HepG2 (cell line): ENCODE measurements at regions not wholly inside any gene's neighbourhood (a gene's known extent, or its start where the extent isn't known, plus 50 kb on each side); places are given as distances from the start of the nearest gene placed in this dataset.
A peak's percentile ranks its signal among the peaks of the same experiment; 100 is the strongest.

Source experiments
- EHMT2 ChIP-seq: fragments of 200-600 bp; sonication (generic); IDR thresholded peaks from 2 replicates; pipeline ENCODE4 v1.7.0; 2017; ENCODE audit warnings: antibody characterized with exemption, low read depth, low read length, borderline replicate concordance
- FOXA1 ChIP-seq, 2 experiments: fragments of 450-650 bp in 1 of 2; sonication (generic) in 1 of 2; formaldehyde crosslinking in 1 of 2; IDR thresholded peaks; 2 replicates each; pipeline versions ENCODE4 v1.4.0 to v1.6.1; 2016 to 2020; ENCODE audit warnings: missing genetic modification reagents in 1 of 2
- HOXA7 ChIP-seq: sonication (generic); formaldehyde crosslinking; IDR thresholded peaks from 2 replicates; pipeline ENCODE4 v1.8.1; 2022; ENCODE audit warnings: mild to moderate bottlenecking, missing genetic modification reagents, moderate library complexity
- IRF2 ChIP-seq: IDR thresholded peaks from 2 replicates; pipeline ENCODE4 v1.6.1; 2018; ENCODE audit warnings: missing genetic modification reagents, missing compliant biosample characterization
- MTA1 ChIP-seq: sonication (generic); formaldehyde crosslinking; IDR thresholded peaks from 2 replicates; pipeline ENCODE4 v1.4.0; 2020; ENCODE audit warnings: missing genetic modification reagents, mild to moderate bottlenecking, borderline replicate concordance
- PHF20 ChIP-seq: sonication (generic); formaldehyde crosslinking; IDR thresholded peaks from 2 replicates; pipeline ENCODE4 v1.5.0; 2020; ENCODE audit warnings: mild to moderate bottlenecking, missing genetic modification reagents
- ZIK1 ChIP-seq: sonication (generic); formaldehyde crosslinking; IDR thresholded peaks from 2 replicates; pipeline ENCODE4 v1.5.0; 2020; ENCODE audit warnings: mild to moderate bottlenecking, low read depth, missing genetic modification reagents, borderline replicate concordance
- ZNF326 ChIP-seq: sonication (generic); formaldehyde crosslinking; IDR thresholded peaks from 2 replicates; pipeline ENCODE4 v1.4.0; 2020; ENCODE audit warnings: missing genetic modification reagents, borderline replicate concordance
- ZNF335 ChIP-seq: sonication (generic); formaldehyde crosslinking; IDR thresholded peaks from 2 replicates; pipeline ENCODE4 v1.4.0; 2020; ENCODE audit warnings: missing genetic modification reagents
- ZNF556 ChIP-seq: sonication (generic); formaldehyde crosslinking; IDR thresholded peaks from 2 replicates; pipeline ENCODE4 v1.4.0; 2020; ENCODE audit warnings: mild to moderate bottlenecking, missing genetic modification reagents, borderline replicate concordance
- ZNF614 ChIP-seq: IDR thresholded peaks from 2 replicates; pipeline ENCODE4 v1.6.1; 2018; ENCODE audit warnings: missing biosample characterization, missing genetic modification reagents, inconsistent platforms, borderline replicate concordance
- ZNF629 ChIP-seq: sonication (generic); formaldehyde crosslinking; conservative IDR thresholded peaks from 2 replicates; pipeline ENCODE4 v1.5.0; 2020; ENCODE audit warnings: missing genetic modification reagents
- ZNF766 ChIP-seq: sonication (generic); formaldehyde crosslinking; IDR thresholded peaks from 2 replicates; pipeline ENCODE4 v1.5.0; 2020; ENCODE audit warnings: missing genetic modification reagents, borderline replicate concordance
- TF ChIP-seq, protein P1 (sequence below), 2 experiments: sonication (generic) in 1 of 2; formaldehyde crosslinking in 1 of 2; IDR thresholded peaks; 2 replicates each; pipeline versions ENCODE4 v1.4.0 to v1.6.1; 2016 to 2020; ENCODE audit warnings: borderline replicate concordance in 1 of 2, low read depth in 1 of 2, mild to moderate bottlenecking in 1 of 2, missing genetic modification reagents in 1 of 2
- TF ChIP-seq, protein P2 (sequence below): sonication (generic); formaldehyde crosslinking; IDR thresholded peaks from 2 replicates; pipeline ENCODE4 v1.8.0; 2022; ENCODE audit warnings: missing genetic modification reagents, mild to moderate bottlenecking, moderate library complexity, borderline replicate concordance
- TF ChIP-seq, protein P3 (sequence below): sonication (generic); formaldehyde crosslinking; IDR thresholded peaks from 2 replicates; pipeline ENCODE4 v1.5.1; 2020; ENCODE audit warnings: mild to moderate bottlenecking, missing genetic modification reagents, borderline replicate concordance
- TF ChIP-seq, protein P4 (sequence below): IDR thresholded peaks from 2 replicates; pipeline ENCODE4 v1.6.1; 2016; ENCODE audit warnings: mild to moderate bottlenecking, missing biosample characterization, missing genetic modification reagents
- TF ChIP-seq, protein P5 (sequence below): sonication (generic); formaldehyde crosslinking; IDR thresholded peaks from 2 replicates; pipeline ENCODE4 v1.5.1; 2020; ENCODE audit warnings: mild to moderate bottlenecking, missing genetic modification reagents

DNA sequence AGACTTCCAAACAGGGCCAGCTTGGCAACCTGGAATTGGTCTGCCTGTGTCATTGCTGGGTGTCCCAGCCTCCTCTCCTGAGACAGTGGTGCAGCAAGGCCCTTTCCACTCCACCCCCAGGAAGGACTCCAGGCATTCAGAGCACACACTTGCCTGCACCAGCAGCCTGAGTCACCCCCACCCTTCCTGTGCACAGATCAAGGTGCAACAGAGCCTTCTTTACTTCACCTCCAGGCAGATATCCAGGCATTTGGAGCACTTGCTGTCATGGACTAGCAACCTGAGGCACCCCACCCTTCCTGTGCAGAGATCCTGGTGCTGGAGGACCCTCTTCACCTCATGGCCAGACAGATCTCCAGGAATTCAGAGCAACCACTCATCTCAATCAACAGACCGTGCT, 135.8 kb downstream of the GASK1B start (continued):
- TF ChIP-seq ZNF766 (CRISPR knock-in tag) (no peak), ZIK1 (no peak), ZNF629 (CRISPR knock-in tag) (no peak), MTA1 (CRISPR knock-in tag) (no peak), ZNF326 (CRISPR knock-in tag) (no peak), IRF2 (no peak), EHMT2 (0 out of 2 replicates have a peak, but pooled peaks have one; percentile 23), PHF20 (CRISPR knock-in tag) (no peak), HOXA7 (CRISPR knock-in tag) (no peak), ZNF556 (CRISPR knock-in tag) (no peak), ZNF614 (CRISPR knock-in tag) (peak; percentile 48; the same call in 1 of the 2 replicates), ZNF335 (CRISPR knock-in tag) (no peak), FOXA1 (IDR thresholded peaks at IDR 0.05) (no peak), FOXA1 (CRISPR knock-in tag; IDR thresholded peaks at IDR 0.05) (0 out of 2 replicates have a peak, but pooled peaks have one; percentile 12)
- TF ChIP-seq, protein P1, sequence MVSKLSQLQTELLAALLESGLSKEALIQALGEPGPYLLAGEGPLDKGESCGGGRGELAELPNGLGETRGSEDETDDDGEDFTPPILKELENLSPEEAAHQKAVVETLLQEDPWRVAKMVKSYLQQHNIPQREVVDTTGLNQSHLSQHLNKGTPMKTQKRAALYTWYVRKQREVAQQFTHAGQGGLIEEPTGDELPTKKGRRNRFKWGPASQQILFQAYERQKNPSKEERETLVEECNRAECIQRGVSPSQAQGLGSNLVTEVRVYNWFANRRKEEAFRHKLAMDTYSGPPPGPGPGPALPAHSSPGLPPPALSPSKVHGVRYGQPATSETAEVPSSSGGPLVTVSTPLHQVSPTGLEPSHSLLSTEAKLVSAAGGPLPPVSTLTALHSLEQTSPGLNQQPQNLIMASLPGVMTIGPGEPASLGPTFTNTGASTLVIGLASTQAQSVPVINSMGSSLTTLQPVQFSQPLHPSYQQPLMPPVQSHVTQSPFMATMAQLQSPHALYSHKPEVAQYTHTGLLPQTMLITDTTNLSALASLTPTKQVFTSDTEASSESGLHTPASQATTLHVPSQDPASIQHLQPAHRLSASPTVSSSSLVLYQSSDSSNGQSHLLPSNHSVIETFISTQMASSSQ (IDR thresholded peaks at IDR 0.05; ENCODE audit: low read depth) = no peak
- TF ChIP-seq, protein P1 (CRISPR knock-in tag; IDR thresholded peaks at IDR 0.05; ENCODE audit: borderline replicate concordance) = no peak
- TF ChIP-seq, protein P2, sequence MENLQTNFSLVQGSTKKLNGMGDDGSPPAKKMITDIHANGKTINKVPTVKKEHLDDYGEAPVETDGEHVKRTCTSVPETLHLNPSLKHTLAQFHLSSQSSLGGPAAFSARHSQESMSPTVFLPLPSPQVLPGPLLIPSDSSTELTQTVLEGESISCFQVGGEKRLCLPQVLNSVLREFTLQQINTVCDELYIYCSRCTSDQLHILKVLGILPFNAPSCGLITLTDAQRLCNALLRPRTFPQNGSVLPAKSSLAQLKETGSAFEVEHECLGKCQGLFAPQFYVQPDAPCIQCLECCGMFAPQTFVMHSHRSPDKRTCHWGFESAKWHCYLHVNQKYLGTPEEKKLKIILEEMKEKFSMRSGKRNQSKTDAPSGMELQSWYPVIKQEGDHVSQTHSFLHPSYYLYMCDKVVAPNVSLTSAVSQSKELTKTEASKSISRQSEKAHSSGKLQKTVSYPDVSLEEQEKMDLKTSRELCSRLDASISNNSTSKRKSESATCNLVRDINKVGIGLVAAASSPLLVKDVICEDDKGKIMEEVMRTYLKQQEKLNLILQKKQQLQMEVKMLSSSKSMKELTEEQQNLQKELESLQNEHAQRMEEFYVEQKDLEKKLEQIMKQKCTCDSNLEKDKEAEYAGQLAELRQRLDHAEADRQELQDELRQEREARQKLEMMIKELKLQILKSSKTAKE (CRISPR knock-in tag) = peak; percentile 51; the same call in 1 of the 2 replicates
- TF ChIP-seq, protein P3, sequence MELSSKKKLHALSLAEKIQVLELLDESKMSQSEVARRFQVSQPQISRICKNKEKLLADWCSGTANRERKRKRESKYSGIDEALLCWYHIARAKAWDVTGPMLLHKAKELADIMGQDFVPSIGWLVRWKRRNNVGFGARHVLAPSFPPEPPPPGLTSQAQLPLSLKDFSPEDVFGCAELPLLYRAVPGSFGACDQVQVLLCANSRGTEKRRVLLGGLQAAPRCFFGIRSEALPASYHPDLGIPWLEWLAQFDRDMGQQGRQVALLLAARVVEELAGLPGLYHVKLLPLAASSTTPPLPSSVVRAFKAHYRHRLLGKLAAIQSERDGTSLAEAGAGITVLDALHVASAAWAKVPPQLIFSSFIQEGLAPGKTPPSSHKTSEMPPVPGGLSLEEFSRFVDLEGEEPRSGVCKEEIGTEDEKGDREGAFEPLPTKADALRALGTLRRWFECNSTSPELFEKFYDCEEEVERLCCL (CRISPR knock-in tag) = no peak
- TF ChIP-seq, protein P4, sequence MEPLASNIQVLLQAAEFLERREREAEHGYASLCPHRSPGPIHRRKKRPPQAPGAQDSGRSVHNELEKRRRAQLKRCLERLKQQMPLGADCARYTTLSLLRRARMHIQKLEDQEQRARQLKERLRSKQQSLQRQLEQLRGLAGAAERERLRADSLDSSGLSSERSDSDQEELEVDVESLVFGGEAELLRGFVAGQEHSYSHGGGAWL (CRISPR knock-in tag) = no peak
- TF ChIP-seq, protein P5, sequence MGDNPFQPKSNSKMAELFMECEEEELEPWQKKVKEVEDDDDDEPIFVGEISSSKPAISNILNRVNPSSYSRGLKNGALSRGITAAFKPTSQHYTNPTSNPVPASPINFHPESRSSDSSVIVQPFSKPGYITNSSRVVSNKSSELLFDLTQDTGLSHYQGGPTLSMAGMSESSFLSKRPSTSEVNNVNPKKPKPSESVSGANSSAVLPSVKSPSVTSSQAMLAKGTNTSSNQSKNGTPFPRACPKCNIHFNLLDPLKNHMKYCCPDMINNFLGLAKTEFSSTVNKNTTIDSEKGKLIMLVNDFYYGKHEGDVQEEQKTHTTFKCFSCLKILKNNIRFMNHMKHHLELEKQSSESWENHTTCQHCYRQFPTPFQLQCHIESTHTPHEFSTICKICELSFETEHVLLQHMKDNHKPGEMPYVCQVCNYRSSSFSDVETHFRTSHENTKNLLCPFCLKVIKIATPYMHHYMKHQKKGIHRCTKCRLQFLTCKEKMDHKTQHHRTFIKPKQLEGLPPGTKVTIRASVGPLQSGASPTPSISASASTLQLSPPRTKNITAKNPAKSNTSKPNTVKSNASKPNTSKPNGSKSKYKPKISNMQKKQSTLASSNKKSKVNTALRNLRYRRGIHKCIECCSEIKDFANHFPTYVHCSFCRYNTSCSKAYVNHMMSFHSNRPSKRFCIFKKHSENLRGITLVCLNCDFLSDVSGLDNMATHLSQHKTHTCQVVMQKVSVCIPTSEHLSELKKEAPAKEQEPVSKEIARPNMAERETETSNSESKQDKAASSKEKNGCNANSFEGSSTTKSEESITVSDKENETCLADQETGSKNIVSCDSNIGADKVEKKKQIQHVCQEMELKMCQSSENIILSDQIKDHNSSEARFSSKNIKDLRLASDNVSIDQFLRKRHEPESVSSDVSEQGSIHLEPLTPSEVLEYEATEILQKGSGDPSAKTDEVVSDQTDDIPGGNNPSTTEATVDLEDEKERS = no peak
